ENCODE measurements at regions not wholly inside any gene's neighbourhood (a gene's known extent, or its start where the extent isn't known, plus 50 kb on each side); places are given as distances from the start of the nearest gene placed in this dataset.

GRCh38 chr9:2257248-2257929 lies 242.2 kb downstream of the SMARCA2 start:
- peaks cover 6% of the 10 kb centered on the region for H3K9me3 Mint-ChIP-seq
- no peak for DNase-seq (ENCODE audit: low spot score in 2 of 2, unreplicated experiment in 2 of 2)
- peaks cover 31% of the 10 kb centered on the region for H3K4me1 Mint-ChIP-seq
- H3K4me3 Mint-ChIP-seq: no peak overlapping the region
- peaks cover 4% of the 10 kb centered on the region for H3K36me3 Mint-ChIP-seq
- no peak overlapping the region for H3K27ac Mint-ChIP-seq
- no peak for TF ChIP-seq CTCF (IDR thresholded peaks at IDR 0.05; ENCODE audit: unreplicated experiment)
- H3K27me3 Mint-ChIP-seq (ENCODE audit: low read depth): no peaks in the 10 kb centered on the region

DNA sequence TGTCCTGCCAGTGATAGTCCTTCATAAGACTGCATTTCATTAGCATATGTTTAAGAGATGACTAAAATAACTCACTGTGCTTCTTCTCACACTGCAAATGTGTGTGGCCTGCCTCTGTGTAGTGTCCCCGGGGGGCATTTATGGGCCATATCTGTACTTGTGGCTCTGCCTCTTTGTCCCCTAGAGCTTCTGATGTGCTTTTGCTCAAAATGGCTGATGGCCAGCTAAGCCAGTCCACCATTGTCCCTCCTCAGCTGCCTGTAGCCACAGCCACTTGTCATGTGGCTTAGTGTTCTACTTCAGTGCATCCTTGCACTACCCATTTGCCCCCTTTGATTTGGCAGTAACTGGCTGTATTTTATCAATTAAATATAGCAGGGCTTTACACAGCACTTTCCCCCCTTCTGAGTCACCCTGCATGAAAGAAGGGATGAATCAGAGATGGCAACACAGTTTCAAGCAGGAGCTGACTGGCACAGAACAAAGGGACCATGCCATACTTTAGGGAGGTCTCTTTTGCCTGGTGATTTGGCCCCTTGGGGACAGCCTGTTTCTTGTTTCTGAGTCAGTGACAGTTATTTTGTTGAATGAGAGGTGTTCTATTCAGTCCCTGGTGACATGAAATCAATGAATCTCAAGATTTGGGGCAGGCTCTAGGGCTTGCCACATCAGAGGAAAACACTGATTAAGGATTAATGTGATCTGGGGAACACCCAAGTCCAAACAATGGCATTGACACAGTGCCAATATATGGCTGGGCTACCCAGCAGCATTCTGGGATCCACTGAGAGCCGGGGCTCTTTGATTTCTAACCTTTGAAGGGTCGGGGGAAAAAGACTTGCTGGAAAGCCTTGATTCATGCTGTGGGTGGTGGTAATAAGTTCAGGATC lies 245.5 kb downstream of the SMARCA2 start:
- H3K27me3 Mint-ChIP-seq (ENCODE audit: low read depth): no peaks in the 10 kb centered on the region
- no peak overlapping the region for H3K4me3 Mint-ChIP-seq
- H3K27ac Mint-ChIP-seq: peak overlapping the region; percentile 70
- no peak for DNase-seq (ENCODE audit: low spot score in 2 of 2, unreplicated experiment in 2 of 2)
- H3K36me3 Mint-ChIP-seq: peaks cover 11% of the 10 kb centered on the region
- H3K4me1 Mint-ChIP-seq: peaks cover 37% of the 10 kb centered on the region
- TF ChIP-seq CTCF (IDR thresholded peaks at IDR 0.05; ENCODE audit: unreplicated experiment): no peak
- peaks cover 8% of the 10 kb centered on the region for H3K9me3 Mint-ChIP-seq

DNA sequence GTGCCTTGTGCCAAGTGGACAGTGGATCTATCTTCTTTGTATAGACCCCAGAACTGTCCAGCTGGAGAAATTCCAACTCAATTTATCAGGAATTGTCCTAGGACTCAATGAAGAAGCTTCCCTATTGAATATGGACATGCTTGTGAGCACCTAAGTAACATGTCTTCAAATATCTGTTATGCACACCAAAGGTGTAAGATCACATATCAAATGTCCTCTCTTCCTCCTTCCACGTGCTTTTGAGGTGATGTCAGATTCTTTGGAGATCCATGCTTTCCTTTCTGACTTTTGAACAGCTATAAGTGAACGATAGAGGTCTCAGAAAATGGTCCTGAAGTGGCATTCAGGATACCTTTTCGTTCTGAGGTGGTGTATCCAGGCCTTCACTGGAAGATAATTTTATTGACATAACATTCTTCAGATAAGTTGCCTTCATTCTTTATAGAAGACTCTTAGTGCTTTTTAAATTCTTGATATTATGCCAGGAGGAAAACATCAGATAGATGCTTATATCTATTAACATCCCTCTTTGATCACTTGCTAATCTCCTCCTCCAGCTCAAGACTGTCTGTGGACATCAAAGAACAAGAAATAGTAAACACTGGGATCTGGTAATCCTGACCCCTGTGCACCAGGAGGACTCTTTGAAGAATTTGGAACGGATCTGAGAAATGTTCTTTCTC lies 246.4 kb downstream of the SMARCA2 start:
- peaks cover 11% of the 10 kb centered on the region for H3K36me3 Mint-ChIP-seq

GRCh38 chr9:2262386-2263071 lies 247.4 kb downstream of the SMARCA2 start:
- no peak overlapping the region for H3K4me3 Mint-ChIP-seq
- peaks cover 8% of the 10 kb centered on the region for H3K9me3 Mint-ChIP-seq

More for the DNA sequence above, 246.4 kb downstream of the SMARCA2 start:
- Mint-ChIP-seq H3K27ac (peak overlapping the region; percentile 70), H3K9me3 (peaks cover 8% of the 10 kb centered on the region), H3K4me1 (peaks cover 37% of the 10 kb centered on the region), H3K4me3 (no peak overlapping the region), H3K27me3 (ENCODE audit: low read depth) (no peaks in the 10 kb centered on the region)
- DNase-seq (ENCODE audit: low spot score in 2 of 2, unreplicated experiment in 2 of 2): no peak
- TF ChIP-seq CTCF (IDR thresholded peaks at IDR 0.05; ENCODE audit: unreplicated experiment): no peak

More at GRCh38 chr9:2262386-2263071, 247.4 kb downstream of the SMARCA2 start:
- no peak for DNase-seq (ENCODE audit: low spot score in 2 of 2, unreplicated experiment in 2 of 2)
- Mint-ChIP-seq H3K36me3 (peaks cover 11% of the 10 kb centered on the region), H3K4me1 (peaks cover 43% of the 10 kb centered on the region), H3K27me3 (ENCODE audit: low read depth) (no peaks in the 10 kb centered on the region), H3K27ac (peak overlapping the region; percentile 70)
- TF ChIP-seq CTCF (IDR thresholded peaks at IDR 0.05; ENCODE audit: unreplicated experiment): no peak
